ENCODE measurements at regions not wholly inside any gene's neighbourhood (a gene's known extent, or its start where the extent isn't known, plus 50 kb on each side); places are given as distances from the start of the nearest gene placed in this dataset.

GRCh38 chr4:52477191-52477780 is 181.8 kb downstream of the USP46 start:
- no peak overlapping the region for H3K4me3 ChIP-seq
- TF ChIP-seq POLR2AphosphoS5 (IDR thresholded peaks at IDR 0.05) (no peak), EP300 (IDR thresholded peaks at IDR 0.05) (no peak), POLR2A (IDR thresholded peaks at IDR 0.05) (no peak), CTCF (IDR thresholded peaks at IDR 0.05) (no peak)
- intact Hi-C loops (cut with DNase I): no loop called here

GRCh38 chr4:52483186-52483890 is 175.8 kb downstream of the USP46 start:
- DNase-seq: no peak
- H3K36me3 ChIP-seq: no peaks in the 10 kb centered on the region
- peaks cover 0 to 8% (median 3%) of the 10 kb centered on the region in 4 donors for H3K4me1 ChIP-seq
- H3K27me3 ChIP-seq: no peaks in the 10 kb centered on the region
- WGBS, 2 donors: 42% methylated on average over 2 of the region's 2 CpGs
- intact Hi-C loops (cut with DNase I): no loop called here
- H3K4me3 ChIP-seq: no peak overlapping the region
- H3K27ac ChIP-seq: no peak overlapping the region
- no peaks in the 10 kb centered on the region for H3K9me3 ChIP-seq
- TF ChIP-seq POLR2AphosphoS5 (IDR thresholded peaks at IDR 0.05) (no peak), POLR2A (IDR thresholded peaks at IDR 0.05) (no peak), CTCF (IDR thresholded peaks at IDR 0.05) (no peak), EP300 (IDR thresholded peaks at IDR 0.05) (no peak)

More at GRCh38 chr4:52477191-52477780, 181.8 kb downstream of the USP46 start:
- H3K4me1 ChIP-seq: peaks cover 0 to 11% (median 0%) of the 10 kb centered on the region in 4 donors
- H3K27me3 ChIP-seq: no peaks in the 10 kb centered on the region
- WGBS, 2 donors: 74 to 83% methylated on average over 3 of the region's 3 CpGs
- H3K27ac ChIP-seq: no peak overlapping the region
- H3K36me3 ChIP-seq: no peaks in the 10 kb centered on the region
- H3K9me3 ChIP-seq: no peaks in the 10 kb centered on the region
- DNase-seq: no peak

GRCh38 chr4:52507774-52508173 is 151.3 kb downstream of the USP46 start:
- intact Hi-C loops (cut with DNase I): no loop called here
- Histone ChIP-seq H3K4me1 (peaks cover 0 to 23% (median 16%) of the 10 kb centered on the region in 4 donors), H3K27me3 (no peaks in the 10 kb centered on the region), H3K36me3 (no peaks in the 10 kb centered on the region), H3K27ac (no peak overlapping the region), H3K9me3 (no peaks in the 10 kb centered on the region), H3K4me3 (no peak overlapping the region)
- 45 to 63% methylated on average over 1 of the region's 1 CpG for WGBS, 2 donors
- DNase-seq: no peak
- TF ChIP-seq CTCF (IDR thresholded peaks at IDR 0.05): no peak
- no peak for TF ChIP-seq EP300 (IDR thresholded peaks at IDR 0.05)
- TF ChIP-seq POLR2A (IDR thresholded peaks at IDR 0.05): no peak
- TF ChIP-seq POLR2AphosphoS5 (IDR thresholded peaks at IDR 0.05): no peak

- Histone ChIP-seq H3K27me3 (no peaks in the 10 kb centered on the region), H3K9me3 (no peaks in the 10 kb centered on the region), H3K4me1 (peaks cover 0 to 23% (median 16%) of the 10 kb centered on the region in 4 donors), H3K4me3 (no peak overlapping the region), H3K27ac (no peak overlapping the region), H3K36me3 (no peaks in the 10 kb centered on the region)
- TF ChIP-seq EP300 (IDR thresholded peaks at IDR 0.05) (no peak), POLR2A (IDR thresholded peaks at IDR 0.05) (no peak), CTCF (IDR thresholded peaks at IDR 0.05) (no peak), POLR2AphosphoS5 (IDR thresholded peaks at IDR 0.05) (no peak)
- intact Hi-C loops (cut with DNase I): no loop called here
- 51 to 54% methylated on average over 3 of the region's 3 CpGs for WGBS, 2 donors
- DNase-seq: no peak
These were observed 148.0 kb downstream of the USP46 start for GRCh38 chr4:52510939-52511565.
